SK-N-SH treated with all-trans-retinoic acid at 6 μM for 48 hours (cell line): ENCODE measurements at regions not wholly inside any gene's neighbourhood (a gene's known extent, or its start where the extent isn't known, plus 50 kb on each side); places are given as distances from the start of the nearest gene placed in this dataset.

Source experiments
- ATAC-seq: fragments of 200-7000 bp; cut with Tn5 transposase; 3 replicates; pipeline ENCODE4 v1.9.1; 2020; ENCODE audit warnings: mild to moderate bottlenecking, moderate library complexity
- ARNTL ChIP-seq: fragments of 450-650 bp; formaldehyde crosslinking; IDR thresholded peaks from 2 replicates; pipeline ENCODE4 v1.5.0; 2020; ENCODE audit warnings: low read depth, mild to moderate bottlenecking, moderate library complexity, borderline replicate concordance
- BACH2 ChIP-seq: fragments of 250-450 bp; sonication (Bioruptor Pico); IDR thresholded peaks from 2 replicates; pipeline ENCODE4 v1.9.0; 2021; ENCODE audit warnings: mild to moderate bottlenecking, borderline replicate concordance
- CSDC2 ChIP-seq: fragments of 250-450 bp; sonication (Bioruptor Pico); IDR thresholded peaks from 2 replicates; pipeline ENCODE4 v1.5.0; 2020; ENCODE audit warnings: mild to moderate bottlenecking, moderate library complexity
- ESRRG ChIP-seq: fragments of 250-450 bp; sonication (Bioruptor Pico); IDR thresholded peaks from 2 replicates; pipeline ENCODE4 v1.6.1; 2021; ENCODE audit warnings: mild to moderate bottlenecking
- GLIS3 ChIP-seq: fragments of 250-450 bp; sonication (Bioruptor Pico); IDR thresholded peaks from 2 replicates; pipeline ENCODE4 v1.5.0; 2020; ENCODE audit warnings: mild to moderate bottlenecking, moderate library complexity
- PATZ1 ChIP-seq: fragments of 250-450 bp; sonication (Bioruptor Pico); IDR thresholded peaks from 2 replicates; pipeline ENCODE4 v1.8.0; 2020; ENCODE audit warnings: mild to moderate bottlenecking, moderate library complexity, borderline replicate concordance
- POU6F1 ChIP-seq: fragments of 250-450 bp; sonication (Bioruptor Pico); IDR thresholded peaks from 2 replicates; pipeline ENCODE4 v1.8.0; 2021; ENCODE audit warnings: low read depth, mild to moderate bottlenecking, moderate library complexity, borderline replicate concordance
- PPARA ChIP-seq: fragments of 250-450 bp; sonication (Bioruptor Pico); IDR thresholded peaks from 2 replicates; pipeline ENCODE4 v1.5.0; 2020; ENCODE audit warnings: mild to moderate bottlenecking, borderline replicate concordance
- RARB ChIP-seq: fragments of 250-450 bp; sonication (Bioruptor Pico); IDR thresholded peaks from 2 replicates; pipeline ENCODE4 v1.8.0; 2021; ENCODE audit warnings: mild to moderate bottlenecking, moderate library complexity
- TCF4 ChIP-seq: fragments of 250-450 bp; sonication (Bioruptor Pico); IDR thresholded peaks from 2 replicates; pipeline ENCODE4 v1.8.0; 2021; ENCODE audit warnings: mild to moderate bottlenecking, moderate library complexity, borderline replicate concordance
- TOX ChIP-seq: fragments of 250-450 bp; sonication (Bioruptor Pico); IDR thresholded peaks from 2 replicates; pipeline ENCODE4 v1.8.0; 2021; ENCODE audit warnings: mild to moderate bottlenecking, moderate library complexity, borderline replicate concordance
- ZFP30 ChIP-seq: fragments of 450-650 bp; formaldehyde crosslinking; IDR thresholded peaks from 2 replicates; pipeline ENCODE4 v1.5.0; 2022; ENCODE audit warnings: mild to moderate bottlenecking, moderate library complexity
- ZNF565 ChIP-seq: fragments of 450-650 bp; formaldehyde crosslinking; conservative IDR thresholded peaks from 2 replicates; pipeline ENCODE4 v1.5.0; 2020; ENCODE audit warnings: low read depth, mild to moderate bottlenecking, moderate library complexity
- ZNF70 ChIP-seq: fragments of 450-650 bp; formaldehyde crosslinking; IDR thresholded peaks from 2 replicates; pipeline ENCODE4 v1.5.0; 2020; ENCODE audit warnings: mild to moderate bottlenecking, moderate library complexity
- ZNF8 ChIP-seq: fragments of 450-650 bp; formaldehyde crosslinking; IDR thresholded peaks from 2 replicates; pipeline ENCODE4 v1.5.0; 2020; ENCODE audit warnings: mild to moderate bottlenecking, moderate library complexity
- TF ChIP-seq, protein P1 (sequence below): fragments of 250-450 bp; sonication (Bioruptor Pico); IDR thresholded peaks from 2 replicates; pipeline ENCODE4 v1.5.0; 2020; ENCODE audit warnings: mild to moderate bottlenecking, moderate library complexity
- TF ChIP-seq, protein P2 (sequence below): fragments of 250-450 bp; sonication (Bioruptor Pico); IDR thresholded peaks from 2 replicates; pipeline ENCODE4 v1.5.1; 2021; ENCODE audit warnings: mild to moderate bottlenecking, moderate library complexity

DNA sequence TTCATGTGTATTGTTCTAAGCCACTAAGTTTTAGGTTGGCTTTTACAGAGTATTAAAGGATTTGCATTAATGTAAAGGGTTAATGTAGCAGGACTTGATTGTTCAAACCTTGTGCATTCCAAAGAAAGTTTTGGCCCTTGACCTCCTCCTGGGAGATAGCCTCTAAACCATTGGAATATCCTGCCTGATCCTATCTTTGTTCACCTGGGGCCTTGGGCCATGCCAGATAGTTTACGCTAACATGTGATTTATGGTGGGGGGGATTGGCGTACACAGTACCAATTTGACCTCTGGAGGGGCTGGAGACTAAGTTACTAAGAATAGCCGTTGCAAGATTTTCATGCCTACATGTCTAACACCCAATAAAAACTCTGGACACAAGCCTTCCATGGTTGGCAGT is 1002.7 kb upstream of the PABPC4L start:
- no peak for ATAC-seq
- TF ChIP-seq POU6F1: no peak
- TF ChIP-seq ZFP30 (CRISPR knock-in tag): no peak
- TF ChIP-seq, protein P1, sequence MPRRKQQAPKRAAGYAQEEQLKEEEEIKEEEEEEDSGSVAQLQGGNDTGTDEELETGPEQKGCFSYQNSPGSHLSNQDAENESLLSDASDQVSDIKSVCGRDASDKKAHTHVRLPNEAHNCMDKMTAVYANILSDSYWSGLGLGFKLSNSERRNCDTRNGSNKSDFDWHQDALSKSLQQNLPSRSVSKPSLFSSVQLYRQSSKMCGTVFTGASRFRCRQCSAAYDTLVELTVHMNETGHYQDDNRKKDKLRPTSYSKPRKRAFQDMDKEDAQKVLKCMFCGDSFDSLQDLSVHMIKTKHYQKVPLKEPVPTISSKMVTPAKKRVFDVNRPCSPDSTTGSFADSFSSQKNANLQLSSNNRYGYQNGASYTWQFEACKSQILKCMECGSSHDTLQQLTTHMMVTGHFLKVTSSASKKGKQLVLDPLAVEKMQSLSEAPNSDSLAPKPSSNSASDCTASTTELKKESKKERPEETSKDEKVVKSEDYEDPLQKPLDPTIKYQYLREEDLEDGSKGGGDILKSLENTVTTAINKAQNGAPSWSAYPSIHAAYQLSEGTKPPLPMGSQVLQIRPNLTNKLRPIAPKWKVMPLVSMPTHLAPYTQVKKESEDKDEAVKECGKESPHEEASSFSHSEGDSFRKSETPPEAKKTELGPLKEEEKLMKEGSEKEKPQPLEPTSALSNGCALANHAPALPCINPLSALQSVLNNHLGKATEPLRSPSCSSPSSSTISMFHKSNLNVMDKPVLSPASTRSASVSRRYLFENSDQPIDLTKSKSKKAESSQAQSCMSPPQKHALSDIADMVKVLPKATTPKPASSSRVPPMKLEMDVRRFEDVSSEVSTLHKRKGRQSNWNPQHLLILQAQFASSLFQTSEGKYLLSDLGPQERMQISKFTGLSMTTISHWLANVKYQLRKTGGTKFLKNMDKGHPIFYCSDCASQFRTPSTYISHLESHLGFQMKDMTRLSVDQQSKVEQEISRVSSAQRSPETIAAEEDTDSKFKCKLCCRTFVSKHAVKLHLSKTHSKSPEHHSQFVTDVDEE (CRISPR knock-in tag): no peak
- no peak for TF ChIP-seq PPARA (CRISPR knock-in tag)
- no peak for TF ChIP-seq ARNTL (CRISPR knock-in tag)
- TF ChIP-seq ZNF70: no peak
- TF ChIP-seq ZNF565 (CRISPR knock-in tag): no peak
- TF ChIP-seq ESRRG: no peak
- no peak for TF ChIP-seq TOX (CRISPR knock-in tag)

GRCh38 chr4:135201081-135201480 is 999.5 kb upstream of the PABPC4L start:
- TF ChIP-seq TCF4 (CRISPR knock-in tag) (no peak), ZNF70 (no peak), ZNF565 (CRISPR knock-in tag) (no peak), GLIS3 (CRISPR knock-in tag) (no peak), ZFP30 (CRISPR knock-in tag) (no peak)
- TF ChIP-seq, protein P2, sequence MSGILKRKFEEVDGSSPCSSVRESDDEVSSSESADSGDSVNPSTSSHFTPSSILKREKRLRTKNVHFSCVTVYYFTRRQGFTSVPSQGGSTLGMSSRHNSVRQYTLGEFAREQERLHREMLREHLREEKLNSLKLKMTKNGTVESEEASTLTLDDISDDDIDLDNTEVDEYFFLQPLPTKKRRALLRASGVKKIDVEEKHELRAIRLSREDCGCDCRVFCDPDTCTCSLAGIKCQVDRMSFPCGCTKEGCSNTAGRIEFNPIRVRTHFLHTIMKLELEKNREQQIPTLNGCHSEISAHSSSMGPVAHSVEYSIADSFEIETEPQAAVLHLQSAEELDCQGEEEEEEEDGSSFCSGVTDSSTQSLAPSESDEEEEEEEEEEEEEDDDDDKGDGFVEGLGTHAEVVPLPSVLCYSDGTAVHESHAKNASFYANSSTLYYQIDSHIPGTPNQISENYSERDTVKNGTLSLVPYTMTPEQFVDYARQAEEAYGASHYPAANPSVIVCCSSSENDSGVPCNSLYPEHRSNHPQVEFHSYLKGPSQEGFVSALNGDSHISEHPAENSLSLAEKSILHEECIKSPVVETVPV (CRISPR knock-in tag): no peak
- ATAC-seq: no peak

DNA sequence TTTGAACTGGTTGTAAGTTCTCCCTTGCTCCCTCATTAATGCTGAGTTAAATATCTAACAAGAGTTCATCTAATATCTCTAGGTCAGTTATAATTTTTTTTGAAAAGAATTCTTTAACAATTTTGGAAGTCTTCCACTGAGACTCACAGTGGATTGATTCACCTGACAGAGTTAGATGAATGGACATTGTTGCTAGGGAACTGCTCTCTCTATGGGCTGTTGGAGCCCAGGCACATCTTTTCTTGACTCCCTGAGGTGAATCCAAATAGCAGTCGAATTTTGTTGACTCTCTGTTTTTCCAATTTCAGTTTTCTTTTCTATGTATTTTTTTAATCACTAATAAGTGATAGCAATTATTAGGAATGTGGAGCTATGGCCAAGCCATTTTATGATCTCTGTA is 996.1 kb upstream of the PABPC4L start:
- TF ChIP-seq CSDC2 (CRISPR knock-in tag) (no peak), PATZ1 (CRISPR knock-in tag) (no peak), ZNF565 (CRISPR knock-in tag) (no peak), BACH2 (CRISPR knock-in tag) (no peak), ZNF8 (no peak), ZNF70 (no peak), POU6F1 (no peak), ESRRG (no peak), TOX (CRISPR knock-in tag) (no peak), TCF4 (CRISPR knock-in tag) (no peak), RARB (no peak)

DNA sequence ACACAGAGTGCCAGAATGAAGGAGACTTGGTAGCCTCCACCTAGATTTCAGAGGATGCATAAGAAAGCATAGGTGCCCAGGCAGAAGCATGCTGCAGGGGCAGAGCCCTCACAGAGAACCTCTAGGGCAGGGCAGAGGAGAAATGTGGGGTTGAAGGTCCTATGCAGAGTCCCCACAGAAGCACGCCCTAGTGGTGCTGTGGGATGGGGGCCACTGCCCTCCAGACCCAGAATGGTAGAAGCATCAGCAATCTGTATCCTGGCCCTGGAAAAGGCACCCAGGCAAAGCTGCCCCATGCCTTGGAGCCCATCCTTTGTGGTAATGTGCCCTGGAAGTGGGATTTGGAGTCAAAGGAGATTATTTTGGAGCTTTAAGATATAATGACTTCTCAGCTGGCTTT is 992.9 kb upstream of the PABPC4L start:
- no peak for TF ChIP-seq PATZ1 (CRISPR knock-in tag)
- TF ChIP-seq ZNF70: no peak
- TF ChIP-seq CSDC2 (CRISPR knock-in tag): no peak
- no peak for ATAC-seq

More for the DNA sequence above, 996.1 kb upstream of the PABPC4L start:
- no peak for ATAC-seq
